K562 (cell line): ENCODE measurements at regions not wholly inside any gene's neighbourhood (a gene's known extent, or its start where the extent isn't known, plus 50 kb on each side); places are given as distances from the start of the nearest gene placed in this dataset.

Source experiments
- ATAC-seq: fragments of 200-7000 bp; cut with Tn5 transposase; 3 replicates; pipeline ENCODE4 v1.9.1; 2020; ENCODE audit warnings: moderate library complexity
- BruUV-seq: library from RNA; stranded (reverse); fragments of 400-500 nt; replicated peaks from 2 replicates; lab custom pipeline; 2021; lab: Mats Ljungman, UMichigan
- CTCF ChIA-PET: fragments of 300-600 bp; formaldehyde crosslinking; extraction: SDS; loops from one replicate; lab custom pipeline; 2021; ENCODE audit warnings: low intra/inter-chr PET ratio; lab: Yijun Ruan, JAX
- POLR2A ChIA-PET: fragments of 300-600, 350-650 bp; sonication (Branson Sonifier 250); formaldehyde crosslinking; extraction: SDS; loops from one replicate; lab custom pipeline; 2021; ENCODE audit warnings: antibody characterized with exemption, inconsistent platforms; lab: Yijun Ruan, JAX
- DNase-seq, 4 experiments: peaks; one replicate each; pipeline versions ENCODE4 v3.0.0 to v3.0.0-alpha.2; 2011 to 2018; ENCODE audit warnings: low spot score in 3 of 4, mixed read lengths in 3 of 4; ENCODE audit errors: extremely low read depth in 1 of 4
- FAIRE-seq: peaks from 2 replicates; lab custom pipeline; 2011; peaks lifted over from hg19 to GRCh38; lab: Jason Lieb, UNC
- H2AFZ ChIP-seq: 2 replicates; pipeline ENCODE4 v1.6.0; 2011; ENCODE audit warnings: low read depth, low read length, control low read depth, inconsistent platforms
- H3K27ac ChIP-seq: fragments of 200-600 bp; 3 replicates; pipeline ENCODE4 v1.8.0; 2011; ENCODE audit warnings: low read depth, mild to moderate bottlenecking, control low read depth, inconsistent platforms, low read length, moderate library complexity, mixed read lengths; ENCODE audit errors: extremely low read depth
- H3K27me3 ChIP-seq, 2 experiments: fragments of 300-600 bp in 1 of 2; 2 replicates in 1 of 2; 3 replicates in 1 of 2; pipeline versions ENCODE4 v1.6.0 to v1.8.0; 2011; ENCODE audit warnings: inconsistent platforms in 2 of 2, low read length in 2 of 2, mild to moderate bottlenecking in 1 of 2, mixed read lengths in 1 of 2, moderate library complexity in 1 of 2; ENCODE audit not compliant: control insufficient read depth in 2 of 2, insufficient read depth in 2 of 2
- H3K36me3 ChIP-seq: fragments of 300-600 bp; 3 replicates; pipeline ENCODE4 v1.8.0; 2011; ENCODE audit warnings: mild to moderate bottlenecking, low read length, inconsistent platforms; ENCODE audit not compliant: control insufficient read depth, insufficient read depth
- H3K4me1 ChIP-seq, 2 experiments: fragments of 200-600 bp in 1 of 2; replicated peaks in 1 of 2; 2 replicates in 1 of 2; 3 replicates in 1 of 2; pipeline versions ENCODE4 v1.5.1 to v1.8.0; 2011; ENCODE audit warnings: inconsistent platforms in 2 of 2, low read length in 2 of 2, mild to moderate bottlenecking in 1 of 2, mixed read lengths in 1 of 2, moderate library complexity in 1 of 2; ENCODE audit not compliant: control insufficient read depth in 2 of 2, insufficient read depth in 2 of 2
- H3K4me2 ChIP-seq: 2 replicates; pipeline ENCODE4 v1.6.1; 2011; ENCODE audit warnings: low read length, control low read depth, inconsistent platforms, mixed read lengths; ENCODE audit not compliant: insufficient read depth
- H3K4me3 ChIP-seq: fragments of 200-600 bp; sonication (generic), shearing (Covaris generic); 2 replicates; pipeline ENCODE4 v1.5.1; 2016; ENCODE audit warnings: control low read depth, inconsistent platforms
- H3K79me2 ChIP-seq: fragments of 200-600 bp; 3 replicates; pipeline ENCODE4 v1.8.0; 2011; ENCODE audit warnings: low read length, inconsistent platforms; ENCODE audit not compliant: control insufficient read depth, insufficient read depth
- H3K9ac ChIP-seq, 2 experiments: 2 replicates each; pipeline versions ENCODE4 v1.6.0 to v1.6.1; 2011; ENCODE audit warnings: low read depth in 2 of 2, low read length in 2 of 2, control low read depth in 1 of 2, inconsistent platforms in 1 of 2, mild to moderate bottlenecking in 1 of 2, mixed read lengths in 1 of 2; ENCODE audit not compliant: insufficient read depth in 1 of 2
- H3K9me1 ChIP-seq: one replicate; pipeline ENCODE4 v1.6.0; 2011; ENCODE audit warnings: inconsistent platforms, mild to moderate bottlenecking, low read length, moderate library complexity; ENCODE audit not compliant: control insufficient read depth, insufficient read depth
- H3K9me3 ChIP-seq: replicated peaks from 2 replicates; pipeline ENCODE4 v1.5.1; 2011; ENCODE audit warnings: low read depth, low read length, inconsistent platforms; ENCODE audit not compliant: control insufficient read depth, insufficient read depth
- H4K20me1 ChIP-seq: replicated peaks from 2 replicates; pipeline ENCODE4 v1.6.1; 2011; ENCODE audit warnings: low read length, inconsistent platforms, mixed read lengths; ENCODE audit not compliant: control insufficient read depth, insufficient read depth
- CBX1 ChIP-seq: sonication (generic); IDR thresholded peaks from 2 replicates; pipeline ENCODE4 v1.6.1; 2016; ENCODE audit warnings: antibody characterized with exemption, low read depth, mild to moderate bottlenecking
- MLLT1 ChIP-seq, 2 experiments: fragments of 450-650 bp; IDR thresholded peaks; 2 replicates each; pipeline ENCODE4 v1.6.1; 2016
- MNT ChIP-seq, 2 experiments: fragments of 450-650 bp; conservative IDR thresholded peaks; 2 replicates each; pipeline ENCODE4 v1.6.1; 2017; ENCODE audit warnings: mild to moderate bottlenecking in 2 of 2, moderate library complexity in 2 of 2
- SPI1 ChIP-seq: IDR thresholded peaks from 2 replicates; pipeline ENCODE4 v1.6.1; 2011; ENCODE audit warnings: low read depth, low read length, control low read depth, borderline replicate concordance
- SREBF2 ChIP-seq: sonication (generic); formaldehyde crosslinking; IDR thresholded peaks from 2 replicates; pipeline ENCODE4 v1.4.0; 2020; ENCODE audit warnings: mild to moderate bottlenecking, missing genetic modification reagents
- SRSF3 ChIP-seq: fragments of 200-400 bp; formaldehyde crosslinking; IDR thresholded peaks from 2 replicates; pipeline ENCODE4 v1.6.1; 2016; ENCODE audit warnings: mild to moderate bottlenecking, low read length, moderate library complexity; ENCODE audit not compliant: insufficient read depth
- ZBTB33 ChIP-seq: sonication (generic); formaldehyde crosslinking; IDR thresholded peaks from 2 replicates; pipeline ENCODE4 v1.8.1; 2023; ENCODE audit warnings: mild to moderate bottlenecking, missing genetic modification reagents
- ZNF57 ChIP-seq: fragments of 450-650 bp; formaldehyde crosslinking; IDR thresholded peaks from 2 replicates; pipeline ENCODE4 v1.4.0; 2020; ENCODE audit warnings: mild to moderate bottlenecking, moderate library complexity
- ZNF785 ChIP-seq: fragments of 250-450 bp; sonication (Bioruptor Pico); IDR thresholded peaks from 2 replicates; pipeline ENCODE4 v1.4.0; 2020; ENCODE audit warnings: mild to moderate bottlenecking
- WGBS: fragments of 100-300 bp; shearing (Covaris generic); methylation state at CpG from one replicate; pipeline ENCODE4 v1.1.6; 2016; ENCODE audit warnings: low coverage, mixed read lengths; ENCODE audit not compliant: insufficient coverage; ENCODE audit errors: missing lambda C conversion rate; 5-methylcytosine and 5-hydroxymethylcytosine counted together
- in situ Hi-C: fragments of 300-500 bp; cut with MboI; formaldehyde crosslinking; loops from 4 replicates; pipeline ENCODE4 v1.15.0; 2018; ENCODE audit warnings: inconsistent platforms, mixed read lengths
- intact Hi-C: fragments of 100-400 bp; cut with micrococcal nuclease; formaldehyde crosslinking; loops from 2 replicates; pipeline ENCODE4 v1.14.2; 2022
- TF ChIP-seq, protein P1 (sequence below): sonication (generic); formaldehyde crosslinking; IDR thresholded peaks from 2 replicates; pipeline ENCODE4 v1.4.0; 2020; ENCODE audit warnings: mild to moderate bottlenecking, missing genetic modification reagents

DNA sequence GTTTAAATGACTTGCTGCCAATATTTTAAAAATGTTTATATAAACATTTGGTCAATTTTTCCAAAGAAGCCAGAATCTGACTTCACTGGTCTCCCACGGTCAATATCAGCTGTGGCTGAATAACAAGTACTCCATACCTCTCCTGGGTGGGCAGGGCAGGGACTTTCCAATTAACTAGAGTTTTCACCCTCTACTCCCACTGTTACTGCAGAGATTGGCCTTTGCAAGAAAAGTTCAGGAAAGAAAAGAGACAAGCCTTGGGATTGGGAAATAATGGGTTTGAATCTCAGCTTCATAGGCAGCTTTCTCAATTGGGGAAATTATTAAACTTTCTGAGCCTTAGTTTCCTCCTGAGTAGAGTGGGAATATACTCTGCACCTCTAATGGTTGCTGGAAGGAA is 236.9 kb downstream of the PRL start:
- Histone ChIP-seq H2AFZ (no peak overlapping the region), H3K9ac (no peak overlapping the region), H3K27me3 (no peaks in the 10 kb centered on the region), H3K79me2 (no peaks in the 10 kb centered on the region), H4K20me1 (no peaks in the 10 kb centered on the region), H3K36me3 (no peaks in the 10 kb centered on the region), H3K4me3 (no peak overlapping the region), H3K4me1 (peaks cover 0 to 4% of the 10 kb centered on the region in 2 experiments; a peak in 1 of 5 replicates), H3K9me1 (no peaks in the 10 kb centered on the region), H3K4me2 (no peak overlapping the region), H3K9me3 (no peaks in the 10 kb centered on the region), H3K27ac (no peak overlapping the region)
- DNase-seq = no peak
- intact Hi-C loops (no loop called here), in situ Hi-C loops (no loop called here)
- FAIRE-seq = no peak
- 37% methylated on average over 1 of the region's 1 CpG for WGBS
- BruUV-seq = no TSS peak
- ATAC-seq = no peak
- ChIA-PET CTCF (no interaction called here), POLR2A (interaction anchor here (0.8 kb wide), 1 partner anchor 18 kb away, joined by 3 read pairs; no protein-coding TSS in a partner anchor)
- no peak for TF ChIP-seq SRSF3
- TF ChIP-seq MLLT1 (IDR thresholded peaks at IDR 0.05) = no peak
- TF ChIP-seq SPI1 = no peak
- no peak for TF ChIP-seq CBX1
- no peak for TF ChIP-seq MNT (conservative IDR thresholded peaks at IDR 0.05)
- no peak for TF ChIP-seq SREBF2 (CRISPR knock-in tag)
- no peak for TF ChIP-seq ZNF57 (CRISPR knock-in tag)
- TF ChIP-seq ZNF785 = no peak
- TF ChIP-seq, protein P1, sequence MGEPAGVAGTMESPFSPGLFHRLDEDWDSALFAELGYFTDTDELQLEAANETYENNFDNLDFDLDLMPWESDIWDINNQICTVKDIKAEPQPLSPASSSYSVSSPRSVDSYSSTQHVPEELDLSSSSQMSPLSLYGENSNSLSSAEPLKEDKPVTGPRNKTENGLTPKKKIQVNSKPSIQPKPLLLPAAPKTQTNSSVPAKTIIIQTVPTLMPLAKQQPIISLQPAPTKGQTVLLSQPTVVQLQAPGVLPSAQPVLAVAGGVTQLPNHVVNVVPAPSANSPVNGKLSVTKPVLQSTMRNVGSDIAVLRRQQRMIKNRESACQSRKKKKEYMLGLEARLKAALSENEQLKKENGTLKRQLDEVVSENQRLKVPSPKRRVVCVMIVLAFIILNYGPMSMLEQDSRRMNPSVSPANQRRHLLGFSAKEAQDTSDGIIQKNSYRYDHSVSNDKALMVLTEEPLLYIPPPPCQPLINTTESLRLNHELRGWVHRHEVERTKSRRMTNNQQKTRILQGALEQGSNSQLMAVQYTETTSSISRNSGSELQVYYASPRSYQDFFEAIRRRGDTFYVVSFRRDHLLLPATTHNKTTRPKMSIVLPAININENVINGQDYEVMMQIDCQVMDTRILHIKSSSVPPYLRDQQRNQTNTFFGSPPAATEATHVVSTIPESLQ (CRISPR knock-in tag) = no peak
- no peak for TF ChIP-seq ZBTB33 (CRISPR knock-in tag)
